ENCODE measurements at regions not wholly inside any gene's neighbourhood (a gene's known extent, or its start where the extent isn't known, plus 50 kb on each side); places are given as distances from the start of the nearest gene placed in this dataset.
"Not testable (repeated sequence)": the region's sequence is repeated elsewhere in the genome, so short reads cannot be mapped to it uniquely, and the experiment has no call there.

- no peak overlapping the region for H3K4me3 ChIP-seq (replicated peaks; ENCODE audit: low read depth, low read length)
- DNase-seq (ENCODE audit: extremely low read depth, low read depth): no peak
- TF ChIP-seq CTCF (IDR thresholded peaks at IDR 0.05; ENCODE audit: low read depth, low read length, missing control alignments): no peak
These were observed 106.3 kb upstream of the LYPLAL1 start for GRCh38 chr1:219067350-219067712.

- not testable (repeated sequence) for DNase-seq (ENCODE audit: extremely low read depth, low read depth); H3K4me3 ChIP-seq (replicated peaks; ENCODE audit: low read depth, low read length)
These were observed 103.3 kb upstream of the LYPLAL1 start for GRCh38 chr1:219070395-219070794.

GRCh38 chr1:219071209-219071608 is 102.5 kb upstream of the LYPLAL1 start:
- no peak for TF ChIP-seq CTCF (IDR thresholded peaks at IDR 0.05; ENCODE audit: low read depth, low read length, missing control alignments)
- DNase-seq (ENCODE audit: extremely low read depth, low read depth): no peak
- no peak overlapping the region for H3K4me3 ChIP-seq (replicated peaks; ENCODE audit: low read depth, low read length)

- TF ChIP-seq CTCF (IDR thresholded peaks at IDR 0.05; ENCODE audit: low read depth, low read length, missing control alignments): no peak
- no peak overlapping the region for H3K4me3 ChIP-seq (replicated peaks; ENCODE audit: low read depth, low read length)
- DNase-seq (ENCODE audit: extremely low read depth, low read depth): no peak
These were observed 101.3 kb upstream of the LYPLAL1 start for GRCh38 chr1:219072329-219072728.

GRCh38 chr1:219074084-219074728 is 99.5 kb upstream of the LYPLAL1 start:
- H3K4me3 ChIP-seq (replicated peaks; ENCODE audit: low read depth, low read length): no peak overlapping the region
- TF ChIP-seq CTCF (IDR thresholded peaks at IDR 0.05; ENCODE audit: low read depth, low read length, missing control alignments): no peak

GRCh38 chr1:219075121-219075879 is 98.4 kb upstream of the LYPLAL1 start:
- no peak for DNase-seq (ENCODE audit: extremely low read depth, low read depth)
- TF ChIP-seq CTCF (IDR thresholded peaks at IDR 0.05; ENCODE audit: low read depth, low read length, missing control alignments): no peak
- no peak overlapping the region for H3K4me3 ChIP-seq (replicated peaks; ENCODE audit: low read depth, low read length)

More at GRCh38 chr1:219074084-219074728, 99.5 kb upstream of the LYPLAL1 start:
- DNase-seq (ENCODE audit: extremely low read depth, low read depth): no peak

- no peak for TF ChIP-seq CTCF (IDR thresholded peaks at IDR 0.05; ENCODE audit: low read depth, low read length, missing control alignments)
- DNase-seq (ENCODE audit: extremely low read depth, low read depth): no peak
- H3K4me3 ChIP-seq (replicated peaks; ENCODE audit: low read depth, low read length): no peak overlapping the region
These were observed 97.2 kb upstream of the LYPLAL1 start for GRCh38 chr1:219076326-219076937.

GRCh38 chr1:219077767-219078166 is 95.9 kb upstream of the LYPLAL1 start:
- H3K4me3 ChIP-seq (replicated peaks; ENCODE audit: low read depth, low read length); DNase-seq (ENCODE audit: extremely low read depth, low read depth): not testable (repeated sequence)
